Fibroblast of the conjunctiva (primary cell): ENCODE measurements at regions not wholly inside any gene's neighbourhood (a gene's known extent, or its start where the extent isn't known, plus 50 kb on each side); places are given as distances from the start of the nearest gene placed in this dataset.
"Not testable (repeated sequence)": the region's sequence is repeated elsewhere in the genome, so short reads cannot be mapped to it uniquely, and the experiment has no call there.

Experiments
- DNase-seq: peaks from one replicate; pipeline ENCODE4 v3.0.0-alpha.2; 2010; ENCODE audit warnings: low read depth

DNA sequence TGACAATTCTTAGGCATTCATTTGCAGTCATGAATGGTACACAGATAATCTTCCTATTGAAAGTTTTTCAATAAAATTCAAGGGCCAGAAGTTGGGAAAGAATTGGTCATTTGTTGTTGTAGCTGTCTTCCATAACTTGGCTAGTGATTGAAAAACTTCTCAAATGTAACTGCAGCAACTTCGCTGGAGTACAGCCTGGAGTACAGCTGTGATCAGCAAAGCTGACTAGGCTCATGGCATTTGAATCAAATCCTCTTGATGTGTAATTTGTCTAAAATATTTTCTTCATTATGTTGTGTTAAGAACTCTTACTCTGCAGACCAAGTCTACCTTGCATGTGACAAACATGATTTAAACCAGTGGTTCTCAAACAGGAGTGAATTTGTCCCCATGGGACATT lies 226.5 kb upstream of the STEAP1 start:
- DNase-seq, result no peak

DNA sequence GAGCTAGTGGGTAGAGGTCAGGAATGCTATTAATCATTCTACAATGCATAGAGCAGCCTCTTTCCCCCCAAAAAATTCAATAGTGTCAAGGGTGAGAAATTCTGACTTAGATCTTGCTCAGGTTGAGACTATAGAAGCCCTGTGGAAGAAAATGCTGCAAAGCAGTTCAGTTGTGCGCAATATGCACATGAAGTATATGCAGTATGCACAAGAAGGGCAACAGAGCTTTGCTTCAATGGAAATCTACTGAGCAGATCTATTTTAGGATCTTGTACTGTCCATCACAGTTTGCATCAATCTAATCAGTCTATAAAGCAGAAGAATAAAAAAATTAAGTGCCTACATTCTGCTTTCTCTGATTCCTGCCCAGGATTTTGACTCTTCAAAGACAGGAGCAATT lies 225.8 kb upstream of the STEAP1 start:
- DNase-seq, result no peak

DNA sequence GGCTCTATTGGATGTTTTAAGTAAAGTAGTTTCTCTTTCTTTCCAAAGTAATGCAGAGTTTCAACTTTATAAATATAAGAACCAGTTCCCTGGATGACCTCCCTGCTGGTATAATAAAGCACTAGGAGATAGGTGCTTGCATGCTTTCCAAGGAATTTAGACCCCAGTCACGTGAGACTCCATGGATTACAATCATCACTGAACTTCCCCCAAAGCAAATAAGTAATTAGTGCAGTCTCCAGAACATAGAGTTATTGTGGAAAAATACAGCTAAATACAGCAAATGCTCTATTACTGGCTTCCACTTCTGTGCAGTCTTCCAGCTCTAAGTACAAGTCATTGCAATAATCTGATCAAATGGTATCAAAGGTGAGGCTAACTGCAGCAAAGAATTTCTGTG lies 220.2 kb upstream of the STEAP1 start:
- DNase-seq, result no peak

DNA sequence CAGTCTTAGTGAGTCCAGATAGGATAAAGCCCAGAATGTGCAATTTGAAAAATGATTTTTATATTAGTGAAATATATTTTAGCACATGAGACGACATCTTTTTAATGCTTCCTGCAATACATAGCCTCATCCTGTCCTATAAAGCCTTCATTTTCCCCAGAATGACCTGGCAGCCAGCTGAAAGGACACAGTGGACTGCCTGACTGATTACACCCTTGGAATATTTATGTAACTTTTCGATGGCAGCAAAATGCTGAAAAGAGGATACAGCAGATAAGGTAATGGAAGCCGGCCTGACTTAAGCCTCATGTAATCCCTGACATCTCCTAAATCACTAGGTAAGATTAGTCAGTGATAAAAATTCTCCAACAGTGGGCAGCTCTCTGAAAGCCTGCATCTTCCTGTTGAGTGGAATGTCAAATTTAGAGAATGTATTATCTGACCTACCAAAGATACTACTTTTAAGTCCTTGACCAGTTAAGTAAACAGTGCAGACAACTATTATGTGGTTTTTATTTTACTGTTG lies 210.7 kb upstream of the STEAP1 start:
- DNase-seq, result no peak

DNA sequence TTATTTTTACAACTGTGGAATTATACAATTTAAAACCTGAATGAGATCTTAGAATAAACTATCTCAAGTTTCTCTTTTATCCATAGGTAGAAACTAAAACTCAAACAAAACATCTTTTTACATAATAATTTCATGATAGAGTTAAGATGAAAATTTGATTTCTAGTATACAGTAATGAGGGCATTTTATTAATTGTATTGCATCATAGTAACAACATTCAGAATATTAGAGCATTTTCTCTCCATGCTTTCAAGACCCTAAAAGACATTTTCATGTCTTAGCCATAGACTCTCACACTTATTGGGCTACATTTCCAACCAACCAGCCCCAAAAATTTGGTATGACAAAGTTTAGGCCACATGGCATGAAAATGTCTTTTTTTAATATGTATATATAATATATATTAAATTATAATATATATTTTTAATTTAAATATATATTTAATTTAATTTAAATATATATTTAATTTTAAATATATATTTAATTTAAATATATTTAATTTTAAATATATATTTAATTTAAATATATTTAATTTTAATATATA lies 195.7 kb upstream of the STEAP1 start:
- no peak for DNase-seq

DNA sequence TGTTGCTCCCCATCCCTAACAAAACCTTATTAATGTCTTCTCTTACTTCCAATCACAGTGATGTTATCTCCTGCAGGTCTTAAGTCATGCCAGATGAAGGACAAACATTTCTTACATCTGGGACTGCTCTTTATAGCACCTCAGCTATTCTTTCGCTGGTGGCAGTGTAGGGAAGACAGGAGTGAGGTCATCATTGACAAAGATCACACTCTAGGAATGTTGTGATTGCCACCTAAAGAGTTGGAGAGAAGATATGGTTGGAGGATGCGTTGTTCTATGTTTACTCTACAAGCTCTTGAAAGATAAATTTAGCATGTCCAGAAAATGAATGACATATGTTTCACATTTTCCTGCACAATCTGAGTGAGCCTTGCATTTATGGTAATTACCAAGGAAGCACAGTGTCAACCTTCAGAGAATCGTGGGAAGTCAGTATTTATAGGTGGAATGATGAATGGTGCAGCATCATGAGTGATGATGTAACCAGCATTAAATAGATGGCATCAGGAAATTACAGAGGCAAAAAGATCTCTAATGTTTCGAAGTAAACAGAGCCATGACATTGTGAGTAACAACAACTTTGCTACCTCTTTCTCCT lies 188.1 kb upstream of the STEAP1 start:
- no peak for DNase-seq

DNA sequence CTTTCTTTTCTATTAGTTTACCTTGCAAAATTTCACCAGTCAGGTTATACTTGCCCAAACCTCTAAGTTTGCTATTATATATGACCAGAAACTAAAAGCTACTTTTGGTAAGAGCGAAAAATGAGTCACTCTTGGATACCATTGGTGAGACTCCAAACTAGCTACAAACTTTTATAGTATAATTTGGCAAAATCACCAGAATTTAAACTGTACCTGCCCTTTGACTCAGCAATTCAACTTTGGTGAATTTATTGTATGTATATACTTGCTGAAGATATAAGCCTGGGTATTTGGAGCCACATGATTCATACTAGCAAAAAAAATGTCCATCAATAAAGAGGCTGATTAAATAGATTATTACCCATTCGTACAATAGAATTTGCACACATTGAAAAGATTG lies 178.7 kb upstream of the STEAP1 start:
- DNase-seq, result no peak

DNA sequence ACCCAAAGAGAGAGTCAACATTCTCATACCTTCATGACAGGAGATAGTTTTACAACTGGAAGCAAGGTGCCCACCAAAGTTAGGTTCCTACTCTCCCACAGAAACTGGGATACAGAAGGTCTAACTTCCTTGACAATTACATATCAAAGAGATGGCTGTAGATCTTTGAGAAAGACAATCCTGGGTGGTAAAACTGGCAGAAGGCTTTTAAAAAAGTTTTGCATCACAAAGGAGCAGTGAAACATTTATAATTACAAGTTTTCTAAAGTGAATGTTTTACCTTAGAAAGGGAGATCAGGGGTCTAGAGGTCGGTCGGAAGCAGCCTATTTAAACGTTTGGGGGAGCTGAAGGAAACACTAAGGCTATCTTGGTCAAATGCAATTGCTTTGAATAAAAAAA lies 166.6 kb upstream of the STEAP1 start:
- DNase-seq, result no peak

DNA sequence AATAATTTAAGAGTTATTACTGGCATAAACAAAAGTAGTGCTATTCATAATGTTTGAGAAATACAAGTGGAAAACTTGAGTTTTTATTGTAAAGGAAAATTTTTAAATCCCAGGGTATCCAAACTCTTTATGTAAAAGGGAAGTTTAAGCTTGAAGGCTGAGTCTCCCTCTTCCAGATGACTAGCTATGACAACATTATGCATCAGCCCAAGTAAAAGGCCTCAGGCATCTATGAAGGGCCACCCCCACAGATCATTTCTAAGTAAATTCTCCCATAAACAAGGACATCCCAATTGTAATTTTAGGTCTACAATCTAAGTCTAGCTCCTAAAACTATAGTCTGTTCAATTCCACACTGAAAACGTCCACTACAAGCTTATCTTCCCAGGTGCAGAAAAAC lies 166.2 kb upstream of the STEAP1 start:
- no peak for DNase-seq

DNA sequence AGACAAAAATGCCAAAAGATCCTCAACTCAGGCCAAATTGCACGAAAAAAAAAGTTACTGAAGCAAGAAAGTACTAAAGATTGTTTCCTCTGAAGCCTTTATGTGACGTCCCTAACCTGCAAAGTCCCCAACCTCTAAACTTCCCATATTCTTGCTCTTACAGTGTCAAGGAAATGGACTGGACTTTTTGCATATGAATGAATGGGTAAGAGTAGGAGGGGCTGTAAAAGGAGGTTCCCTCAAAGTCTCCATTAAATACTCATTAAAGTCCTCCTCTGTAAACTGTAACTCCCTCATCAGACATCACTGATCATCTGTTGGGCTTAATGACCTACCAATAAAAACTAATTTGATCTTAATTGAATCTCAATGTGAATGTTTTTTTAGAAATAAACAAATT lies 164.8 kb upstream of the STEAP1 start:
- no peak for DNase-seq

DNA sequence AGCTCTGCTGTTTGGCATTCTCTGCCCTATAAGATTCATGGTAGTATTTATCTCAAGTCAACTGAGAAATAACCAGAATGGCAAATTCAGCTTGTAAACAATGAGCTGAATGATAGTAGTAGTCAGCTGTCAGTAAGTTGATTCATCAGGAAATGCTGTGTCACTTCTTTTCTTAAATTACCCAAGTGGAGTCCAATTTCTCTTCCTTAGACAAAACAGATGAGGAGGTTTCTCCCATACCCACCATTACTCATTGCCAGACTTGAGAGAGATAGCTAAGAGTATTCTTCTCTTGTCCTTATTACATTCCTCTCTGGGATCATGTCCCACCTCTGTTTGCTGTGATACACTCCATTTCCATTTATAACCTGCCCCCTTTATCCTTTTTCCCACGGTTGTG lies 159.8 kb upstream of the STEAP1 start:
- DNase-seq, result no peak

DNA sequence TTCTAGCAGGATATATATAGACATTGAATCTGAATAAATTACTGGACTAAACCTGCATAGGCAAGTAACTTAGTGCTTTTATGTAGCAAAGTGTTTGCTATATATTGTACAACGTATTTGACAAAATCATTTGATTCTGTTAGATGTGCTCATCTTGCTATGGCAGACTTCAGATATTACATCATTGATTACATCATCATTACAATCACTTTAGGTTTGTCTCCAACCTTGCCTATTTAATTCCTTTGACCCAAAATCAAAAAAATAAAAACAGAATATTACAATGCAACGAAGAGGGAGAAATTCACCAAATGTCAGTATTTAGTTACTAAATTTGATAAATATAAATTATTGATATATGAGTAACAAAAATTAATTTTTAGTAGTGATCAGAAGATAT lies 155.7 kb upstream of the STEAP1 start:
- DNase-seq, result no peak

DNA sequence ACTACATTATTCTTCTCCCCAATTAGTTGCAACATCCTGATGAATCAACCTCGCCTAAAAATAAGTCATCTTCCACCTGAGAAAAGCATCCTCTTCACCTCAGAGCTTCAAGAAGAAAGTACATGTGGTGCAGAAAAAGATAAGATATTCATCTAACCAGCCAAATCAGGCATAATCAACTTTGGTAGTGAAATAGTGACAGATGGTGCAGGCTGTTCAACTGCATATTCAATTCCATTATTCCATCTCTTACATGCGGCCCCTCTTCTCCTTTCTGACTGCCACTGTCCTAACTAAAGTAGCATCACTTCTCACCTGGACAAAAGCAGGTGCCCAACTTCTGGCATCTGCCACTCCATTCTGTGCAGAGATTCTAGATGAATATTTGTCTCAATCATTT lies 148.4 kb upstream of the STEAP1 start:
- DNase-seq, result no peak

DNA sequence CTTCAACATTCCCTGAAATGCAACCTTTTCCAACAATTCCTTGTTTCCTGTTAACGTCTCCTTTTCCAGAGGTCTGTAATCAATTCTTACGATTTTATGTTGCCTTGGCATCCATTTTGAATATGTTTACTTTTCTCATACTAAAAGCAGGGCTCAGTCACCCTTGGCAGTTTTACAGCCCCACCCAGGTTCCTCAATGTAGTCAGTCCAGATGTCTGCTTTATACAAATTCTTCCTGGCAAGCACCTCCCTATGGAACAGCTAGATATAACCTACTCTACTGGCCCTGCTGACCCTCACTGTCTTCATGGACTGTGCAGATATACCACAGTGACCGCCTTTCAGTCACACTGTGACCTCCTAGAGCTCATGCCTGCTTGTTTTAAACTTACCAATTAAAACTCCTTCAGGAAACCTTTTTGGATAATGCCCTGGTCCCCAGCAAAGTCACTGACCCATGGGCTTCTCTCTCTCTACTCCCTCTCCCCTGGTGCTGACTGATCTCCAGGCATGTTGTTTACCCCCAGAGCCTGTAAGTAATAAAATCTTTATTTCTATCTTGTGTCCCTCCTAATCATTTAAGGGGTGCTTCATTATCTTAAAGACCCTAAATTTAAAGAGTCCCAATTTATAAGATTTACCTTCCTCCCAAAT lies 147.1 kb upstream of the STEAP1 start:
- no peak for DNase-seq

DNA sequence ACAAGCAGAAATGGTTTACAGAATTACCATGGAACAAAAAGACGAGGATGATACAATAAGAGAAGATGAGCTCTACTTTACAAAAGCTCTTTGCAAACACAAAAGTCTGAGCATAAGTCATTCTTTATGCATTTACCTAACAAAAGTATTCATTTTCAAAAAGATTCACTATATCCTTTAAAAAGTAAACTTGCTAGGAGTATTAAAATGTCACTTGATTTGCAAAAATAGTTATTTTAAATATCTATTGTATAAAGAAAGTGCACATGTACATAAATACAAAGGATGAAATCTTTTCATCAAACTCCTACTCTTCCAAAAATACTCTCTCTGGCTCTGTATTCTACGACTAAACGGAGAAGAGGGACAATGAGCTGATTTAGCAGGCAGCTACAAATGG lies 146.4 kb upstream of the STEAP1 start:
- no peak for DNase-seq

DNA sequence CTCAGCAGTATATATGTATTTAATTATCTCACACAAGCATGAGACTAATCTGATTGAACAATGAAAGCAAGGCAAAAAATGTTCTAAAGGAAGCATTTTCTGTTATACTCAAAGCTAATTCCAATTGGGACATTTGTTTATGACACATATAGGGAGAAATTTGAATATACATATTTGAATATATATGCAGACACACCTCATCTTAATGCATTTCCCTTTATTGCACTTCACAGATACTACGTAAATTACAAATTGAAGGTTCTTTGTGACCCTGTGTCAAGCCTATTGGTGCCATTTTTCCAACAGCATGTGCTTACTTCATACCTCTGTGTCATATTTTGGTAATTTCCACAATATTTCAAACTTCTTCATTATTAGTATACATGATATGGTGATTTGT lies 132.1 kb upstream of the STEAP1 start:
- DNase-seq, result no peak

DNA sequence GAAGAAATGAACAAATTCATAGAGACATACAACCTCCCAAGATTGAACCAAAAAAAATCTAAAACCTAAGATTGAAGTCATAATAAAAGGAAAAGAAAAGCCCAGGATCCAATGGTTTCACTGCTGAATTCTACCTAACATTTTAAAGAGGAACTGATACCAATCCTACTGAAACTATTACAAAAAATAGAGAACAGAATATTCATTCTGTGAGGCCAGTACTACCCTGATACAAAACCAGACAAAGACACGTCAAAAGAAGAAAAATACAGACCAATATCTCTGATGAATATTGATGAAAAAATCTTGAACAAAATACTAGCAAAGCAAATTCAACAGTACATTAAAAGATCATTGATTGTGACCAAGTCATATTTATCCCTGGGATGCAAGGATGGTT lies 128.5 kb upstream of the STEAP1 start:
- no peak for DNase-seq

DNA sequence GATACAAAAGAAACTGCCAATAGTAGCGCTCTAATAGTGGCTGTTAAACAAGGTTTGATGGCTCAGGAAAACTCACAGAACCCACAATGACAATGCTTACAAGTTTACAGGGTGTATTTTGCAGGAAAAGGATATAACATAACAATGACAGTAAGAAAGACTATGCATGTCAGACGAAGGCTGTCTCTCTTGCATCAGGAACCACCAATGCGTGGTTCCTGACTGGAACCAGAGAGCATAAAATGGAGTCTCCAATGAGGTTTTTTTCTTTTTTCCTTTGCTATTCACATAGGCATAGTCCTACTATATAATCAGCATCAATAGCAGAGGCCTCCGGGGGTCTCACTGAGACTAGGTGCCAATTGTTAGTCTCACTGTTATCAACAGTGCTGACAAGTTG lies 120.4 kb upstream of the STEAP1 start:
- no peak for DNase-seq

DNA sequence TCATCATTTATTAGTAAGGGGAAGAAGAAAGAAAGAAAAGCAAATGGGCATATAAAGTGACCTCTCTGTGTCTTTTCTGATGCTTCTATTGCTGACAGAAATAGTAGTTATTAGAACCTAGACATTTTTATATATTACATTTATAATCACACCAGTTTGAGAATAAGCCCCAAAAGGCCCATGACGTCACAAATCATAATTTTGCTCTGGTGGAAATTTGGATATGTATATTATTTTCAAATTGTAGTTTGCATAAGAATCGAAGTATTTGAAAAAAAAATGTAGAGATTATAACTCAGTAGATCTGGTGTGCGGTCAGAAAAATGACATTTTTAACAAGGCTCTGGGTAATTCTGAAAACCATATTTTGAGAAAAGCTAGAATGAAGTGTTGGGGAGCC lies 101.2 kb upstream of the STEAP1 start:
- no peak for DNase-seq

DNA sequence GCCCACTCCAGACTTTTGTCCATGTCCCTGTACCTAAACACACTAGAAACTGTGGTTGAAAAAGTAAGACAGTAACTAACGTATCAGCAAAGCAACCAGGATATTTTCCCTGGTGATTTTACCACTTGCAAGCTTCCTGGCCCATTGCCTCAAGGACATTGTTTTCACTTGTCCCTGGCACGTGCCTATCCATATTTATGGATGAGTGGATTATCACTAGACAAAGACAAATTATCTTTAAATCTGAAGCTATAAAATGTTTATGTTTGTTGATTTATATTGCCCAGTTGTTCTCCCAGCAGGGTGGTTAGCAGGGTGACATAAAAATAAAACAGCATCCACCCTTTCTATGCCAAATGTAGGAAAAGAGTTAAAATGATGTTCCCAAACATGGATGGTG lies 93.2 kb upstream of the STEAP1 start:
- no peak for DNase-seq

DNA sequence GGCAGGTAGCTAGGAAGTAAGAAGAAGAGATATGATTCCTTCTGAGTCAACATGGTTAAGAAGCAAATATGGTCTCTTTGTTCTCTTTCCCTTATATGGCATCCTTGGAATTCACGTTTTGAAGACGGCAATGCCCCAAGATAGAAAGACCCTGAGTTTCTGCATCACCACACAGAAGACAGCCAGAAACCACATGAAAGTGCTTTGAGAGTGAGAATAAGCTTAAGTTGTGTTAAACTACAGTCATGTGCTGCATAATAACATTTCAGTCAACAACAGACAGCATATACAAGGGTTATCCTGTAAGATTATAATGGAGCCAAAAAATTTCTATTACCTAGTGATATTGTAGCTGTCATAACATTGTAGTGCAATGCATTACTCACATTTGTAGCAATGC lies 89.9 kb upstream of the STEAP1 start:
- no peak for DNase-seq

DNA sequence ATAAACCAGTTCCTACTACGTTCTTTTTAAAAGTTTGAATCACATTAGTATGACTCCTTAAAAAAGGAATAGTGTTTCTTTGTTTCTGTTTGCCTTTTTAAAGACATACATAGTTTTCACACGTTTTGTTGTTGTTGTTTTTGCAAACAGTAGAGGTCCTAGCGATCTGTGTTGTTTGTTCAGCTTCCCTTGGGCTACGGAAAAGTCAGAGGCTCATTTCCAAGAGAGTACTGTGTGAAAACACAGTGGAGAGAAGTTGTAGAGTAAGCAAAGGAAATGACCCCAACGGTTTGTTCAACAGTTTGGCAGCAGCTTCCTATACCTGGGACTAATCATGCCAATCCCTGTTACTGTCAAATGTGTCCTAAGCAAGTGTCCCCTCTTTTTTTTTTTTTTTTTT lies 87.1 kb upstream of the STEAP1 start:
- DNase-seq, result no peak

DNA sequence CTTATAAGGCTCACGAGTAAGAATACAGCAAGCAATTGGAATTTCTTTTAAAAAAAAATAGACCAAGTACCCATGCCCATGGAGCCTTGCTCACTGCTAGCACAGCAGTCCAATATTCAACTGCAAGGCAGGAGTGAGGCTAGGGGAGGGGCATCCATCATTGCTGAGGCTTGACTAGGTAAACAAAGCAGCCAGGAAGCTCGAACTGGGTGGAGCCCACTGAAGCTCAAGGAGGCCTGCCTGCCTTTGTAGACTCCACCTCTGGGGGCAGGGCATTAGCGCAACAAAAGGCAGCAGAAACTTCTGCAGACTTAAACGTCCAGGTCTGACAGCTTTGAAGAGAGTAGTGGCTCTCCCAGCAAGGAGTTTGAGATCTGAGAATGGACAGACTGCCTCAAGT lies 84.0 kb upstream of the STEAP1 start:
- not testable (repeated sequence) for DNase-seq

DNA sequence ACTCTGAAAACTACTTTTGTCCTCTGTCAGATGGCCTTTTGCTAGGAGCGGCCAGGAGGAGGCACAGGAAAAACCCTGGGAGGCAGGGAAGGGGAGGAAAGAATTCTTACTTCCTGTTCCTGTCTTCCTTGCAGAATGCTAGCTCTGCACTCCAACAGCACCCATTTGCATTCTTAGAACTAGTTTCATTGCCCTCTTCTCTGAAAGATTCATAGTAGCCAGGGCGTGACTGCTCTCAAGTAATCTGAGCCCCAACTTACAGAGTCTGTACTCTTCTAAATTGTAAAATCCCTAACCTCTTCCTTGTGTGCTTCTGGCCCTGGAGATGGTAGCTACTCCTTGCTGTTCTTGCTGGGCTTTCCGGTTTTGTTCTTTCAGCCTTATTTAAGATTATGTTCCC lies 75.3 kb upstream of the STEAP1 start:
- no peak for DNase-seq
